ENCODE measurements at regions not wholly inside any gene's neighbourhood (a gene's known extent, or its start where the extent isn't known, plus 50 kb on each side); places are given as distances from the start of the nearest gene placed in this dataset.

DNA sequence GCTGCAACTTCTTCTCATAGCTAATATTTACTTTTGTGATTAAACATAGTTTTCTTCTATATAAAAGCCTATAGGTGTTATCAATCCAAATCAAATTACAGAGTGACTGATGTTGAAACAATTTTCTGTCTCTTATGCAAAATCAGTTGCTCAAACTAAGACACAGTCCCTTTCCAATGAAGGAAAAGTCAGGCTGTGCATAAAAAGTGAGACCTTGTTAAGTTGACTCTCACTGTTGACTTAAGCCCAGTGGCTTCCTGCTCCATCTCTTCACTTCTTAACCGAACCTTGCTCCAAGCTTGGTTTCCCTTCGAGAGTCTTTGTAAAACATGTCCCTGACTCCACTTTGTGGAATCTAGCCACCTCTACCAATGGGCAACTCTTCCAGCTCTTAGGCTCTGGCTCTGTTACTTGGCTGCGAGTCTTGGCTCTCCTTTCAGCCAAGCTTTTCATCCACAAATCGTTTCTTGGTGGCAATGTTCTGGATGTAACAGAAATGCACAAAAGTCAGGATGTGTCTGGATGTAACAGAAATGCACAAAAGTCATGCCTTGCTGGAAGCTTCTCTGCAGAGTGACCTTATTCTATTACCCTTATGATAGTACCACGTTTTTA, 118.9 kb downstream of the LIG4 start:
- no peak overlapping the region for H4K91ac ChIP-seq (ENCODE audit: insufficient read length, low read depth, low read length)
- no peak overlapping the region for H2BK15ac ChIP-seq (ENCODE audit: low read depth, low read length)
- Mint-ChIP-seq H3K27ac (no peak overlapping the region), H3K9me3 (no peaks in the 10 kb centered on the region), H3K27me3 (ENCODE audit: low read depth) (no peaks in the 10 kb centered on the region), H3K4me1 (no peaks in the 10 kb centered on the region), H3K4me3 (no peak overlapping the region), H3K36me3 (ENCODE audit: insufficient read depth in 1 of 3, low read depth in 3 of 3) (no peaks in the 10 kb centered on the region)
- H4K8ac ChIP-seq (replicated peaks; ENCODE audit: insufficient read length, low read depth, low read length): no peak overlapping the region
- H2BK20ac ChIP-seq (ENCODE audit: low read depth, low read length, poor library complexity, severe bottlenecking): no peak overlapping the region
- TF ChIP-seq, protein P1, sequence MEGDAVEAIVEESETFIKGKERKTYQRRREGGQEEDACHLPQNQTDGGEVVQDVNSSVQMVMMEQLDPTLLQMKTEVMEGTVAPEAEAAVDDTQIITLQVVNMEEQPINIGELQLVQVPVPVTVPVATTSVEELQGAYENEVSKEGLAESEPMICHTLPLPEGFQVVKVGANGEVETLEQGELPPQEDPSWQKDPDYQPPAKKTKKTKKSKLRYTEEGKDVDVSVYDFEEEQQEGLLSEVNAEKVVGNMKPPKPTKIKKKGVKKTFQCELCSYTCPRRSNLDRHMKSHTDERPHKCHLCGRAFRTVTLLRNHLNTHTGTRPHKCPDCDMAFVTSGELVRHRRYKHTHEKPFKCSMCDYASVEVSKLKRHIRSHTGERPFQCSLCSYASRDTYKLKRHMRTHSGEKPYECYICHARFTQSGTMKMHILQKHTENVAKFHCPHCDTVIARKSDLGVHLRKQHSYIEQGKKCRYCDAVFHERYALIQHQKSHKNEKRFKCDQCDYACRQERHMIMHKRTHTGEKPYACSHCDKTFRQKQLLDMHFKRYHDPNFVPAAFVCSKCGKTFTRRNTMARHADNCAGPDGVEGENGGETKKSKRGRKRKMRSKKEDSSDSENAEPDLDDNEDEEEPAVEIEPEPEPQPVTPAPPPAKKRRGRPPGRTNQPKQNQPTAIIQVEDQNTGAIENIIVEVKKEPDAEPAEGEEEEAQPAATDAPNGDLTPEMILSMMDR (conservative IDR thresholded peaks at IDR 0.05): no peak
- no peaks in the 10 kb centered on the region for H3K4me1 ChIP-seq (ENCODE audit: insufficient read depth, low read length)
- H3K27ac ChIP-seq (ENCODE audit: insufficient read length, low read depth, low read length): no peak overlapping the region
- no peak overlapping the region for H3K4me2 ChIP-seq (ENCODE audit: insufficient read depth, insufficient read length, low read length)
- no CpG with 5 or more reads among the region's 5 CpGs for WGBS (ENCODE audit: extremely low coverage, insufficient read length, low lambda C conversion rate)
- no peak overlapping the region for H3K9ac ChIP-seq (ENCODE audit: extremely low read depth, insufficient read length, low read length)
- H4K5ac ChIP-seq (ENCODE audit: insufficient read length, low read depth, low read length): no peak overlapping the region
- no peak overlapping the region for H3K4ac ChIP-seq (ENCODE audit: low read depth, low read length)
- no peaks in the 10 kb centered on the region for H3K9me3 ChIP-seq (ENCODE audit: control insufficient read depth, low read depth, low read length)
- H2AK5ac ChIP-seq (ENCODE audit: insufficient read length, low read length): no peak overlapping the region
- H3K27me3 ChIP-seq (ENCODE audit: insufficient read depth, low read length): no peaks in the 10 kb centered on the region
- H3K79me1 ChIP-seq (ENCODE audit: insufficient read depth, low read depth, low read length, poor library complexity, severe bottlenecking): no peaks in the 10 kb centered on the region
- no peak overlapping the region for H2BK5ac ChIP-seq (ENCODE audit: insufficient read length, low read length)
- H3K23ac ChIP-seq (ENCODE audit: insufficient read length, low read depth, low read length): no peak overlapping the region
- H3K14ac ChIP-seq (ENCODE audit: insufficient read depth, low read length): no peak overlapping the region
- no peak overlapping the region for H3K56ac ChIP-seq (ENCODE audit: insufficient read length, low read depth, low read length)
- no peak overlapping the region for H2BK120ac ChIP-seq (ENCODE audit: low read depth, low read length, poor library complexity, severe bottlenecking)
- H4K20me1 ChIP-seq (ENCODE audit: control insufficient read depth, insufficient read depth, insufficient read length): no peaks in the 10 kb centered on the region
- no peak overlapping the region for H3K18ac ChIP-seq (ENCODE audit: insufficient read length, low read depth, low read length)
- no peak for DNase-seq
- no peak overlapping the region for H2AFZ ChIP-seq (ENCODE audit: low read length)
- H3K79me2 ChIP-seq (ENCODE audit: insufficient read depth, low read length): no peaks in the 10 kb centered on the region
- H3T11ph ChIP-seq (ENCODE audit: low read length): no peak overlapping the region
- no peaks in the 10 kb centered on the region for H3K23me2 ChIP-seq (ENCODE audit: insufficient read length, low read depth, low read length, poor library complexity, severe bottlenecking)
- H2BK12ac ChIP-seq (ENCODE audit: insufficient read length, low read depth, low read length): no peak overlapping the region

Data from H9 (cell line).